Amygdala (tissue), 56 donors: ENCODE measurements at regions not wholly inside any gene's neighbourhood (a gene's known extent, or its start where the extent isn't known, plus 50 kb on each side); places are given as distances from the start of the nearest gene placed in this dataset.
A peak's percentile ranks its signal among the peaks of the same experiment; 100 is the strongest.
"Not testable (repeated sequence)": the region's sequence is repeated elsewhere in the genome, so short reads cannot be mapped to it uniquely, and the experiment has no call there.

Experiments used
- DNase-seq, 56 donors: peaks; one replicate each; lab custom pipeline; 2025; lab: John Stamatoyannopoulos, UW

DNA sequence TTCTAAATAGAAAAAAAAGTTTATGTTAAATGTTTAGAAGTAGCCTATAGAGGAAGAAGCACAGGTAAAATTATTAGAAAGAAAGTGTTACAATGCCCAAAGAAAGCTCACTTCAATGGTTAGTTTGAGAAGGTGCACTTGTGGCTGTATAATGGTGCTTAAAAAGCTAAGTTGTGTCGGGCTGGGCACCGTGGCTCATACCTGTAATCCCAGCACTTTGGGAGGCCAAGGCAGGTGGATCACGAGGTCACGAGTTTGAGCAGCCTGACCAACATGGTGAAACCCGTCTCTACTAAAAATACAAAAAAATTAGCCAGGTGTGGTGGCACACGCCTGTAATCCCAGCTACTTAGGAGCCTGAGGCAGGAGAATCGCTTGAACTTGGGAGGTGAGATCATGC, 355.7 kb upstream of the ANKRD30A start:
- not testable (repeated sequence) for DNase-seq

DNA sequence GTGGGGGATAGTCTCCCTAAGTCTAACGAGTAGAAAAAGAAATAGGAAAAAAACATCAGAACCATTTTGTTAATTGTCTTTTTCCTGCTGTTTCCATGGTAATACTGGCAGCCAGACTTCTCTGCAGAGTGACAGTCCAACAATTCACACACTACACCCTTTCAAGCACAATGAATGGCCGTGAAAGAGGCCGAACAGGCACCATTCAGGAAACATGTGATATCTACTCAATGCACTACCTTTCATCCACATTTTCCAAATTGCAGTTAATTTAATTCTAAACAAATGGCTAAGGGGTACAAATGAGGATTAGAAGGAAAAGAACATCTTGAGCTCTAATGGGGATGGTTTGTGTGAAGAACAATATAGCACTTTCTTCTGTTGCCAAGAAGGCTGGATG, 358.5 kb upstream of the ANKRD30A start:
- DNase-seq, result peak in 41 of 56 donors; percentile 1 to 75 (median 21)

DNA sequence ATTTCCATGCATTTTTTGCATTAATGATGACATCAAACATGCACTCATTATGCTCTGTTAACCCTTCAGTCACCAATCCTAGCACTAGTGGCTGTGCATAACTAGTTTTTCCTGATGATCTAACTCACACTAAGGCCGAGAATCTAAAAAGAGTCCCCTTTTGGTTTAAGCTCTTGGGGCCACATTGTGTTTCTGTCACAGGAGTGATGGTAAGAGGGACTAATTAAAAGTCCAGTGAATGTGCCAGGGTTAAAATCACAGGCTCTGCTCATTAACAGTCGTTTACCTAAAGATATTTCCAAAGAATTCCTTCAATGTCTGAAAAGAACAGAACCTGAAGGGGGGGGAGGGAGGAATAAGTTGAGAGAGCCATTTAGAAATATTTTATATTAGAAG, 359.0 kb upstream of the ANKRD30A start:
- no peak for DNase-seq

DNA sequence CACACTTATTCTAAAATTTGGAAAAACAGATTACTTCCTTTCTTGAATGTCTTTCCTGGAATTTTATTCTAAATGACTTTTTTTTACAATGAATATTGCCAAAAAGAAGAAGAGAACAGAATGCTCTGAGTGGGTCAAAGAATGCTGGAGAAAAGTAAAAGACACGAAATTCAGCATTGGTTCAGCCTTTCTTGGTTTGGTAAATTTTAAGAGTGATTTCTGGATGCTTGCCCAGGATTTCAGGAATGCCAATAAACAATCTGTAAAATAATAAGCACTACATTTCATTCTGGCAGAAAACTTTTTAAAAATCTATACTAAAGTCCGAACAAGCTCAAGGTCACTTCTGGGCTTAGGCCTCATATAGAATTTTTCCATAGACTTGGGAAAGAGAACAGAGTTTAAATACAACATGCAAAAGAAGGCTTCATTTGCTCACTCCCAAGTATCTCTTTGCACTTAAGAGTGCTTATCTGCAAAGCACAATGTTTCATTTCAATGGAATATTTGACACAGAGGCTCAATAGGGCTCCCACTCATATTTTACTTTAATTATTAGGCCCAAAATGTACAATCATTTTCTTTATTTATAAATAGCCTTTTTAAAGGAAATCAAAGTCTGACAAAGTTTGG, 359.5 kb upstream of the ANKRD30A start:
- DNase-seq, result no peak

DNA sequence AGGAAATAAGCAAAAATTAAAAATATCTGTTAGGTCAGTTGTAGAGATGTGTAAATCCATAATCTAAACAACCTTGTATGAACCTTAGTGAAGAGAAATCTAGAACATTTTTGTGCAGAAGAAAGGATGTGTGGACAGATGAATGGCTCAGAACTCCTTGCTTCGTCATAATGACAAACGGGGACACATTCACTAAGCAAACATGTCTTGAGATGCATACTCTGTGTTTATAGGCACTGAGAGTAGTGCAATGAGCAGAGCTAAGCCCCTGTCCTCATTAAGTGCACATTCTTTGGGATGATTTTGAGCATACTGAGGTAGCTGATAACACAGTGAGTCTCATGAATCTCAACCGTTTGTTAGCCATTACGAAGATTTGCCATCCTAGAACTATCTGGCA, 360.6 kb upstream of the ANKRD30A start:
- no peak for DNase-seq

DNA sequence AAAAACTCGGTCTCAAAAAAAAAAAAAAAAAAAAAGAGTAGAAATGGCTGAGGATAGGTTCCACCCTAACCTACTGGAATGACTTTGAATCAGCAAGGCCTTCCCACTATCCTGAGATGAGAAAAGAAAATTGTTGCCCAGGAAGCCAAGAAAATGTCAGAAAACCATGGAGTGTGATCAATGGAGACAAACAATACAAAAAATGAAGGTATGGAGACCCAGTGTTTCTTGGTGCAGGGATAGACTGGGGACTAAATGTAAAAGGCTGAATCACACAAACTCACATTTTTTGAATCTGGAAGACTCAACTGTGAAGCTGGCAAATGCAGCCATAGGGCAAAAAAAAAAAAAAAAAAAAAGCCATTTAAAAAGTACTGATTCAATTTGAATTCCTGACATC, 364.3 kb upstream of the ANKRD30A start:
- DNase-seq, result no peak

DNA sequence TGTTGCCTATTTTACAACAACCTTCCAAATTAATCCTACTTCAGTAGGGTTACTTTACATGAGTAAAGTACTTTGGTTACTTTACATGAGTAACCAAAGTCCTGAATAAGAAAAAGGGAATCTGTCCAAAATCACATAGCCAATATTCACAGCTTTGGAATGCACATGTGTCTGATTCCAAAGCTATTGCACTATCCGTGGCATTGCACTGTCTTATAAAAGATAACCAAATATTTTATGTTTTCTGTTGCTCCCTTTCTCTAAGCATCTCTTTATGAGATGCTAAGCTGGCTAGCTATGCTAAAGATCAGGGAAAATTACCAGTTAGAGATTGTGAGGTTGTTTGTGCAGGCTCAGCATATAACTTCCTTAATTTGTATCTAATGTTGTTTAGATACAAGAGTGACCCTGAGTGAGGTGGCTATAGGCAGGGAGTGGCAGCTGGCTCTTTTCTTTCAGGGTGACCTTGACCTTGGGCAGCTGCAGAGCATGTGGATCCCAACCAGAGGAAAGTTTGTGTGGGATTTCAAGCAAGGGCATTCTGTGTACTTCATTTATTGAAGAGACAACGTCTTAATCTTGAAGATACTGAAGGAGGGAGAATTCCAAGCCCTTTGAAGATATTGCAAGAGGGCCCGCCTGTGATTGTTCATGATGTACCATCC, 366.1 kb upstream of the ANKRD30A start:
- no peak for DNase-seq

DNA sequence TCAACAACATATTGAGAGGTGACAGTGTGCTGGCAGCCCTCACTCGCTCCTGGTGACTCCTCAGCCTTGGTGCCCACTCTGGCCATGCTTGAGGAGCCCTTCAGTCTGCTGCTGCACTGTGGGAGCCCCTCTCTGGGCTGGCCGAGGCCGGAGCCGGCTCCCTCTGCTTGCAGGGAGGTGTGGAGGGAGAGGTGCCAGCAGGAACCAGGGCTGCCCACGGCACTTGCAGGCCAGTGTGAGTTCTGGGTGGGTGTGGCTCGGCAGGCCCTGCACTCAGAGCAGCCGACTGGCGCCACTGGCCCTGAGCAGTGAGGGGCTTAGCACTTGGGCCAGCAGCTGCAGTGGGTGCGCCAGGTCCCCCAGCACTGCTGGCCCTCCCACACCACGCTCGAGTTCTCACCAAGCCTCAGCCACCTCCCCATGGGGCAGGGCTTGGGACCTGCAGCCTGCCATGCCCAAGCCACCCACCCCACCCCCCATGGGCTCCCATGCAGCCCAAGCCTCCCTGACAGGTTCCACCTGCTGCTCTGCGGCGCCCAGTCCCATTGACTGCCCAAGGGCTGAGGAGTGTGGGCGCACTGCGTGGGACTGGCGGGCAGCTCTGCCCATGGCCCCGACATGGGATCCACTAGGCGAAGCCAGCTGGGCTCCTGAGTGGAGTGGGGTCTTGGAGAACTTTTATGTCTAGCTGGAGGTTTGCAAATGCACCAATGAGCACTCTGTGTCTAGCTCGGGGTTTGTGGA, 377.1 kb upstream of the ANKRD30A start:
- DNase-seq, result no peak

DNA sequence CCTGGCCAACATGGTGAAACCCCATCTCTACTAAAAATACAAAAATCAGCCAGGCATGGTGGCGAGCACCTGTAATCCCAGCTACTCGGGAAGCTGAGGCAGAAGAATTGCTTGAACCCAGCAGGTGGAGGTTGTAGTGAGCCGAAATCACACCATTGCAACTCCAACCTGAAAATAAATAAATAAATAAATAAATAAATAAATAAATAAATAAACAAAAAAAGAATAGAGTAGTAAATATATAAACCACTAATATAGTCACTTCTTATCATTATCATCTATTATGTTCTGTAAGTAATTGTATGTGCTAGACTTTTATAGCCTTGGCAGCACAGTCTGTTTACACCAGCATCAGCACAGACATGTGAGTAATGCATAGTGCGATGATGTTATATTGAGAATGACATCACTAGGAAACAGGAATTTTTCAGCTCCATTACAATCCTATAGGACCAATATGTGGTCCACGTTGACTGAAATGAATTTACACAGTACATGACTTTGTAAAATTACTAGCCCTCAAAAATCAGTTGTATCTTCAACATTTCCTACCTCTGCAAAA, 385.4 kb upstream of the ANKRD30A start:
- DNase-seq, result no peak

DNA sequence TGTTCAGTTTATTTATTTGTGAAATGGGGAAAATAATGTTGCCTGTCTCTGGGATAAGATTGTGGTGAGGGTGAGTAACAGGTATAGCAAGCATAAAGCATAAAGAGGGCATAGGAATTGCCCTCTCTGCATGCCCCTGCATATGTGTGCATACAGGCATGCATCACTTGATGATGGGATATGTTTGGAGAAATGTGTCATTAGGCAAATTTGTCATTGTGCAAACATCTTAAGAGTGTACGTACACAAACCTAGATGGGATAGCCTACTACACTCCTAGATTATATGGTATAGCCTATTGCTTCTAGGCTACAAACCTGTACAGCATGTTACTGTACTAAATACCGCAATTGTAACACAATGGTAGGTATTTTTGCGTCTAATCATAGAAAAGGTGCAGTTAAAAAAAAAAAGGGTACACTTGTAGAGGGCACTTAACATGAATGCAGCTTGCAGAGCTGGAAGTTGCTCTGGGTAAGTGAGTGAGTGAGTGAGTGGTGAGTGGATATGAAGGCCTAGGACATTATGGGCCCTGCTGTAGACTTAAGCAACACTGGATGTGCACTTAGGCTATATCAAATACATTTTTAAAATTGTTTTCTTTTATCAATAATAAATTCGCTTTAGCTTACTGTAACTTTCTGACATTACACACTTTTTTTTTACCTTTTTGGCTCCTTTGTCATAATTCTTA, 386.5 kb upstream of the ANKRD30A start:
- no peak for DNase-seq

DNA sequence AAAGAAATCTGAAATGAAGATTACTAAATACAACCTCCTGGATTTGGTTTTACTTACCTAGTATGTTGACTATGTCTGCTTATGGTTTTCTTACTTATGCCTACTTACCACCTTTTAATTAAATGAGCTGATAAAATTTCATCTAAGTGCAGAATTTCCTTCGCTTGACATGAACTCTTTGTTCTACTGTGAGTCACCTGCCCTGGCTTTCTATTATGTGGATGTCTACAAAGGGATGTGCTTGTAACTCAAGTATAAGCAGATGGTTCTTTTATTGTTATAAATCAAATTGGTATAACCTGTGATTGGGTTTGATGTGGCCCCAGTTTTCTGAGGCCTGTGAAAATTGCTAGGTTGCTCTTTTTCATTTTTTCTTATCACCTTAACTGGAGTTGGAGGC, 389.1 kb upstream of the ANKRD30A start:
- no peak for DNase-seq

DNA sequence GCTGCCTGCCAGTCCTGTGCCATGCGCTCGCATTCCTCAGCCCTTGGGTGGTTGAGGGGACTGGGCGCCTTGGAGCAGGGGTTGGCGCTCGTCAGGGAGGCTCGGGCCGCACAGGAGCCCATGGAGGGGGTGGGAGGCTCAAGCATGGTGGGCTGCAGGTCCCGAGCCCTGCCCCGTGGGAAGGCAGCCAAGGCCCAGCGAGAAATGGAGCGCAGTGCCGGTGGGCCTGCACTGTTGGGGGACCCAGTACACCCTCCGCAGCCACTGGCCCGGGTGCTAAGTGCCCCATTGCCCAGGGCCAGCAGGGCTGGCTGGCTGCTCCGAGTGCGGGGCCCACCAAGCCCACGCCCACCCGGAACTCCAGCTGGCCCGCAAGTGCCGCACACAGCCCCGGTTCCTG, 390.8 kb upstream of the ANKRD30A start:
- DNase-seq, result not testable (repeated sequence)

DNA sequence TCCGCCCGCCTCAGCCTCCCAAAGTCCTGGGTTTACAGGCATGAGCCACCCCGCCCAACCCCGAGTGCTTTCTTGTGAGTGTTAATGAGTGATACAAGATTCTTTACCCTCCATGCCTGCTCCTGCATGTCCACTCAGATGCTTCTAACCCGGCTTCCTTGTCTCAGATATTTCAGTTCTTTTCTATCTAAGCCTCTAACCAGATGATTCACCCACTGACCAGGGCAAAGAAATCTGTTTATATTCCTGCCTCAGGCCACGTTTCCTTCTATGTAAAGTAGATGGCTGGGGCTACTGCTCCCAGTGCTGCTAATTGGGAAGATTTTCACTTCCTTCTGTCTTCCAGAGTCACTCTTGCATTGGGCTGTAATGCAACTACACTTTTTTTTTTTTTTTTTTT, 395.1 kb upstream of the ANKRD30A start:
- DNase-seq, result no peak

DNA sequence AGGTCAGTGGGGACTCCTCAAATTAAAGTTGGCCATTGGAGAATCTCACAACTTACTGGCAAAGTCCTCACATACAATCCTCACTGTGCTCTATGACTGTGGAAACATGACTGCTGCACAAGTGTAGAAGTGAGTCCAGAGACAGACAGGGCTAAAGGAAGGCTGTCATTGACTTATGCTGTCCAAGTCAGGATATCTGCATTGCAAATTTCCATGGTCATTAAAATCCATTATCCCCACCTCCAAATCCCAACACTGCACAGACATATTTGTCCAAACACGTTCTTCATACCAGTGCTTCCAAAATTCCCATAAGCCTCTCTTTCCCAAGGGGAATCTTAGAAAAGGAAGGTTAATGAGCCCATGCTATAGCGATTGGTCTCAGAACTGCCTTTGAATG, 396.8 kb upstream of the ANKRD30A start:
- no peak for DNase-seq

DNA sequence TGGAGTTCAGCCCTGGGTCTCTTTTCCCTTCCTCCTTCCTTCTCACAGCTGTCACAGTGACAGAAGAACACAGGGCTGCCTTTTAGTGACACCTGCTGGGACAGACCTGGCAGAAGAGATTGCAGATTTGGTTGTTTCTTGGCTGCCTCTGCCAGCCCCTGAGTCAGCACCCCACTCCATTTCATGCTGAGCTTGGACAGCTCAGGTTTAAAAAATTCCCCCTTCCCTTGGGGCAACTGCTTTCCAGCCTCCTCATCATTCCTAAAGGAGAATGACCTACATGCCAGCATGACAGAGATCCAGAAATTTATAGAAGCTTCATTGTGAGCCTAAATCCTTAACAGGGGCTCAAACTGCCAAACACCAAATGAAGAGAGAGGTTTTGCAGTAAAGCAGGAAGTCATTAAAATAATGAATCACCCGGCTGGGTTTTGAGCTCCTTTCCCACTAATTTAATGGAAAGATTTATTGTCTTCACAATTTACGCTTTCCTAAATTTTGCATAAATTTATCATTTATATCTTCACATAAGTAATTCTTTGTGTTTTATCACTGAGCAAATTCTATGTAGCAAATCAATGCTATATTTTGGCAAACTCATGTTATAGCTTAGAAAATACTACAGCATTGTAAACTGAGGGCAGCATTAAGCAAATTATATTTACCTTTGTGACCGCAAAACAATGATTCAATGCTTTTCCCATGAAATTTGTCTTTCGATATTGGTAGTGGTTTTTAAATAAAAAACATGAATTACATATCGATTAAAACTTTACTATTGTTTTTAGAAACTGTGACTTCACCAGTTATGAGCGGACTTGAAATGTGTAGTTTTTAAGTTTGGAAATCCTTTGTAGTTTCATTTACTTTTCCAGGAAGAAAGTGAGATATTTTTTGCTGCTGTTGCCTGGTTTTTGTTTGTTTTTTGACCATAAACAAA, 399.5 kb upstream of the ANKRD30A start:
- peak in 35 of 56 donors; percentile 5 to 69 (median 21) for DNase-seq

DNA sequence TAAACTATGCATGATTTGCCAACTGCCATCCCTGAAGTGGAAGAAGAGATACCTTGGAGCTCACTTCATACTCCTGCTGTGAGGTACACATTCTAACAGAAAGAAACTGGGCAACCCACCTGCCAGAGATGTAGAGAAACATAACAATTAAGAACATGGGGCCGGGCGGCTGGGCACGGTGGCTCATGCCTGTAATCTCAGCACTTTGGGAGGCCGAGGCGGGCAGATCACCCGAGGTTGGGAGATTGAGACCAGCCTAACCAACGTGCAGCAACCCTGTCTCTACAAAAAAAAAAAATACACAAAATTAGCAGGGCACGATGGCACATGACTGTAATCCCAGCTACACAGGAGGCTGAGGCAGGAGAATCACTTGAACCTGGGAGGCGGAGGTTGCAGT, 402.6 kb upstream of the ANKRD30A start:
- DNase-seq, result no peak

DNA sequence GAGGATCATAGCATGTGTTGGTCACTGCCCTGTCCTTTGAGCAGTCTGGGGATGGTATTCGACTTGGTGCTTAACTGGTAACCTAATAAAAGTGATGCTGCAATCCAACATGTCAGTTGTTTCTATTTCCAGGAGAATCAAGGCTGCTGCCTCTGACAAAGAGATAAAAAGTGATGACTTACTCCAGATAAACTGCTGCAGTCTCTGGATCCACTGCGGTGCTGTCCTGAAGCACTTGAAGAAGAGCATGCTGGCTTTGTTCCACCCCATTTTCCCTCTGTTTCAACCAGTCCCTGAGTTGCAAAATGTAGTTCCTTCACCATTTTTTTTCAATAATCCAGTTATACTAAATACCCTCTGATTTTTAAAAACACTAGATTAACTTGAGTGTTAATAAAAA, 403.5 kb upstream of the ANKRD30A start:
- no peak for DNase-seq

DNA sequence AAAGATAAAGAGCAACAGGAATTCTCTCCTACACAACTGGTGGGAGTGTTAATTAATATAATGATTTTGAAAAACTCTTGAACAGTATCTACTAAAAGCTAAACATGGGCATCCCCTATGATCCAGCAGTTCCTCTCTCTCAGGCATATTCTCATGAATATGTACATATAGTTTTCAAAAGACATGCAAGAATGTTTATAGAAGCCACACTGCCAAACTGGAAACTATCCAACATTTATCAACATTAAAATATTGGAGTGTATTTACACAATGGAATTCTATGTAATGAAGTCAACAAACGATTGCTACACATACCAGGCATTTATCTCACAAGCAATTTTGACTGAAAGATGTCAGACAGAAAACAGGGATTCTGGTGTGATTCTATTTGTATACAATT, 404.5 kb upstream of the ANKRD30A start:
- no peak for DNase-seq

DNA sequence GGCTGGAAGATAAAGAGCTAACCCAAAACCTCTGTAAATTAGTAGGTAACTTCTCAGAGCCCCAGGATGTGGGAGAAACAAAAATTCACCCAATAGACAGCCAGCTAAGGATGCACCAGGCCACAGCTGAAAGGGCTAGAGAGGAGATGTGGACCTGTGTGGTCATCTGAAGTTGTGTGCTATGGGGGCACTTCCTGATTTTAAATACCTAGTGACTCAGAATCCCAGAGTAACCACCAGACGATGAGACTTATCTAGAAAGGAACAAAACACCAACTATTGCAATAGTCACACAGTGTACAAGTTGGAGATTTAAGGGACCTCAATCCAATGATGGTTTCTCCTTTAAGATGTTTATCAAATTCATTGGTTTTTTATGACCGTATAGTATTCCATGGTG, 408.3 kb upstream of the ANKRD30A start:
- DNase-seq, result no peak

DNA sequence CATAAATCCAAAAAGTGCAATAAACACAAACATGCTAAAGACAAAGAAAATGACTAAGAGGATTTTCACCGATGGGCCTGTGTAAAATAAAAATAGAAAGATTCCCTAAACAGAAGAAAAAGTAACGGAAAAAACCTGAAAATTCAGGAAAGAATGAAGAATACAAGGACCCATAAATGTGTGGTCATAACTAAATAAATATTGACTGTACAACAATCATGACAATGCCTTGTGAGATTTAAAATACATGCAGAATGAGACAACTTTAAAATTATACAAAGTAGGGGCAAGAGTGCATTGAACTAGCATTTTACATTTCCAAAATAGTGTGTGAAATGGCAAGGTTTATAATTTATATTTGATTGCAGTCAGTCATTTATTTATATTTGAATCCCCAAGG, 409.1 kb upstream of the ANKRD30A start:
- DNase-seq, result no peak
